GM12878 (cell line): ENCODE measurements at regions not wholly inside any gene's neighbourhood (a gene's known extent, or its start where the extent isn't known, plus 50 kb on each side); places are given as distances from the start of the nearest gene placed in this dataset.

Source experiments
- ATAC-seq: fragments of 200-7000 bp; cut with Tn5 transposase; 3 replicates; pipeline ENCODE4 v1.9.1; 2020; ENCODE audit warnings: mild to moderate bottlenecking, moderate library complexity
- BruUV-seq: library from RNA; stranded (reverse); fragments of 400-500 nt; replicated peaks from 2 replicates; lab custom pipeline; 2021; lab: Mats Ljungman, UMichigan
- CTCF ChIA-PET: fragments of 300-600 bp; sonication (Branson Sonifier 250); formaldehyde crosslinking; extraction: SDS; loops from one replicate; lab custom pipeline; 2021; ENCODE audit warnings: inconsistent platforms; lab: Yijun Ruan, JAX
- POLR2A ChIA-PET: fragments of 350-600 bp; formaldehyde crosslinking; extraction: SDS; loops from one replicate; lab custom pipeline; 2021; ENCODE audit warnings: inconsistent platforms; lab: Charles Lee
- RAD21 ChIA-PET: fragments of 300-600 bp; sonication (Branson Sonifier 250); formaldehyde crosslinking; loops from one replicate; lab custom pipeline; 2023; ENCODE audit warnings: antibody characterized with exemption; ENCODE audit not compliant: unreplicated experiment; lab: Charles Lee
- SMC1A ChIA-PET: fragments of 300-600 bp; sonication (Branson Sonifier 250); formaldehyde crosslinking; loops from one replicate; lab custom pipeline; 2023; ENCODE audit not compliant: unreplicated experiment, uncharacterized antibody; lab: Charles Lee
- DNase-seq: peaks from one replicate; pipeline ENCODE4 v3.0.0-alpha.2; 2011; ENCODE audit warnings: low read depth, low spot score
- FAIRE-seq: peaks from 3 replicates; lab custom pipeline; 2011; peaks lifted over from hg19 to GRCh38; lab: Jason Lieb, UNC
- H2AFZ ChIP-seq: 2 replicates; pipeline ENCODE4 v1.6.0; 2011; ENCODE audit warnings: low read depth, low read length, control low read depth; ENCODE audit not compliant: control insufficient read depth
- H3K27ac ChIP-seq: 2 replicates; pipeline ENCODE4 v1.5.1; 2011; ENCODE audit warnings: control low read depth; ENCODE audit not compliant: control insufficient read depth, insufficient read depth
- H3K27me3 ChIP-seq, 2 experiments: replicated peaks in 1 of 2; 2 replicates each; pipeline versions ENCODE4 v1.6.0 to v1.6.1; 2011; ENCODE audit warnings: low read length in 1 of 2; ENCODE audit not compliant: control insufficient read depth in 2 of 2, insufficient read depth in 2 of 2
- H3K36me3 ChIP-seq, 2 experiments: 2 replicates each; pipeline ENCODE4 v1.5.1; 2011; ENCODE audit warnings: low read length in 1 of 2; ENCODE audit not compliant: control insufficient read depth in 2 of 2, insufficient read depth in 2 of 2
- H3K4me1 ChIP-seq: 2 replicates; pipeline ENCODE4 v1.6.1; 2011; ENCODE audit warnings: mild to moderate bottlenecking, low read length, moderate library complexity, mixed read lengths; ENCODE audit not compliant: control insufficient read depth, insufficient read depth
- H3K4me2 ChIP-seq: 2 replicates; pipeline ENCODE4 v1.6.0; 2011; ENCODE audit warnings: control low read depth; ENCODE audit not compliant: control insufficient read depth, insufficient read depth
- H3K4me3 ChIP-seq: fragments of 200-600 bp; sonication (generic); 2 replicates; pipeline ENCODE4 v1.5.1; 2016
- H3K79me2 ChIP-seq: 2 replicates; pipeline ENCODE4 v1.6.0; 2011; ENCODE audit warnings: low read length; ENCODE audit not compliant: control insufficient read depth, insufficient read depth
- H3K9ac ChIP-seq: 2 replicates; pipeline ENCODE4 v1.8.0; 2011; ENCODE audit warnings: low read length, control low read depth, mixed read lengths; ENCODE audit not compliant: control insufficient read depth, insufficient read depth
- H3K9me3 ChIP-seq: replicated peaks from 3 replicates; pipeline ENCODE4 v1.5.1; 2011; ENCODE audit warnings: mild to moderate bottlenecking, low read length; ENCODE audit not compliant: control insufficient read depth, insufficient read depth
- H4K20me1 ChIP-seq: 2 replicates; pipeline ENCODE4 v1.6.0; 2011; ENCODE audit not compliant: control insufficient read depth, insufficient read depth
- EED ChIP-seq: sonication (generic); IDR thresholded peaks from 2 replicates; pipeline ENCODE4 v1.6.1; 2016; ENCODE audit warnings: antibody characterized with exemption, low read depth
- RAD51 ChIP-seq: fragments of 450-650 bp; IDR thresholded peaks from 2 replicates; pipeline ENCODE4 v1.6.1; 2016; ENCODE audit warnings: moderate library complexity, mild to moderate bottlenecking, inconsistent platforms
- ZNF384 ChIP-seq: IDR thresholded peaks from 2 replicates; pipeline ENCODE4 v1.6.1; 2012; ENCODE audit warnings: low read depth, mild to moderate bottlenecking, low read length, improper control_type of control experiment, borderline replicate concordance
- ZNF687 ChIP-seq: fragments of 450-650 bp; IDR thresholded peaks from 2 replicates; pipeline ENCODE4 v1.6.1; 2017; ENCODE audit warnings: mild to moderate bottlenecking, moderate library complexity
- WGBS: methylation state at CpG from one replicate; pipeline ENCODE4 v1.1.6; 2016; ENCODE audit warnings: low lambda C conversion rate; ENCODE audit not compliant: insufficient replicate concordance, insufficient coverage; ENCODE audit errors: missing lambda C conversion rate; 5-methylcytosine and 5-hydroxymethylcytosine counted together
- in situ Hi-C: fragments of 300-500 bp; cut with MboI; formaldehyde crosslinking; loops from 9 replicates; pipeline ENCODE4 v1.14.3; 2018; ENCODE audit warnings: mixed read lengths
- intact Hi-C: fragments of 100-400 bp; cut with micrococcal nuclease; formaldehyde crosslinking; loops from one replicate; pipeline ENCODE4 v1.14.2; 2022; ENCODE audit not compliant: unreplicated experiment

GRCh38 chr12:19763488-19763887 is 324.2 kb downstream of the AEBP2 start (continued):
- TF ChIP-seq ZNF687 (no peak), RAD51 (no peak)

GRCh38 chr12:19764408-19764807 is 325.1 kb downstream of the AEBP2 start:
- H2AFZ ChIP-seq: no peak overlapping the region
- no peaks in the 10 kb centered on the region for H3K36me3 ChIP-seq
- ChIA-PET SMC1A (interaction anchor here (1.1 kb wide), 2 partner anchors 14 to 24 kb away, joined by 3 read pairs; no protein-coding TSS in a partner anchor), RAD21 (interaction anchor here (1.2 to 1.6 kb wide), 2 partner anchors 14 to 130 kb away, joined by 3 to 4 read pairs; no protein-coding TSS in a partner anchor), CTCF (no interaction called here), POLR2A (no interaction called here)
- H4K20me1 ChIP-seq: no peaks in the 10 kb centered on the region
- no peak overlapping the region for H3K9ac ChIP-seq
- H3K4me2 ChIP-seq: no peak overlapping the region
- no peak overlapping the region for H3K27ac ChIP-seq
- no peaks in the 10 kb centered on the region for H3K27me3 ChIP-seq
- 0% methylated on average over 3 of the region's 3 CpGs for WGBS
- BruUV-seq: no TSS peak
- H3K4me3 ChIP-seq: no peak overlapping the region
- FAIRE-seq (no peak), ATAC-seq (no peak), DNase-seq (no peak)
- H3K79me2 ChIP-seq: no peaks in the 10 kb centered on the region
- no peaks in the 10 kb centered on the region for H3K4me1 ChIP-seq
- no peaks in the 10 kb centered on the region for H3K9me3 ChIP-seq
- no peak for TF ChIP-seq ZNF384
- no peak for TF ChIP-seq EED
- in situ Hi-C loops (no loop called here), intact Hi-C loops (no loop called here)
